Parathyroid adenoma (tissue), 2 donors: ENCODE measurements at regions not wholly inside any gene's neighbourhood (a gene's known extent, or its start where the extent isn't known, plus 50 kb on each side); places are given as distances from the start of the nearest gene placed in this dataset.

Experiments
- H2AFZ ChIP-seq: fragments of 300-600 bp; sonication (generic); one replicate; pipeline ENCODE4 v1.7.0; 2017; ENCODE audit warnings: antibody characterized with exemption, mild to moderate bottlenecking
- H3K27ac ChIP-seq: fragments of 300-600 bp; sonication (generic); one replicate; pipeline ENCODE4 v1.7.0; 2017
- H3K27me3 ChIP-seq: fragments of 300-600 bp; sonication (generic); one replicate; pipeline ENCODE4 v1.7.0; 2017; ENCODE audit warnings: low read length; ENCODE audit not compliant: control insufficient read depth, insufficient read depth
- H3K36me3 ChIP-seq: fragments of 300-600 bp; sonication (generic); one replicate; pipeline ENCODE4 v1.7.0; 2017; ENCODE audit warnings: low read length; ENCODE audit not compliant: control insufficient read depth, insufficient read depth
- H3K4me1 ChIP-seq: fragments of 300-600 bp; sonication (generic); one replicate; pipeline ENCODE4 v1.7.0; 2017; ENCODE audit warnings: control low read depth
- H3K4me2 ChIP-seq: fragments of 300-600 bp; sonication (generic); one replicate; pipeline ENCODE4 v1.7.0; 2017; ENCODE audit warnings: low read length
- H3K4me3 ChIP-seq: fragments of 300-600 bp; sonication (generic); one replicate; pipeline ENCODE4 v1.7.0; 2017; ENCODE audit warnings: low read depth, low read length
- H3K79me2 ChIP-seq: fragments of 300-600 bp; sonication (generic); one replicate; pipeline ENCODE4 v1.7.0; 2017; ENCODE audit warnings: control low read depth
- H3K9ac ChIP-seq: fragments of 300-600 bp; sonication (generic); one replicate; pipeline ENCODE4 v1.7.0; 2017; ENCODE audit warnings: mild to moderate bottlenecking
- H3K9me3 ChIP-seq: fragments of 300-600 bp; sonication (generic); one replicate; pipeline ENCODE4 v1.7.0; 2017; ENCODE audit warnings: low read length; ENCODE audit not compliant: control insufficient read depth
- TF ChIP-seq, protein P1 (sequence below): fragments of 300-600 bp; sonication (generic); IDR thresholded peaks from one replicate; pipeline ENCODE4 v1.7.0; 2017; ENCODE audit warnings: antibody characterized with exemption, mild to moderate bottlenecking
- donor health status: primary hyperparathyroidism.

GRCh38 chr5:158023266-158023665 lies 164.3 kb upstream of the CLINT1 start:
- H3K27ac ChIP-seq = no peak overlapping the region
- no peak overlapping the region for H2AFZ ChIP-seq
- no peaks in the 10 kb centered on the region for H3K4me1 ChIP-seq
- H3K36me3 ChIP-seq = no peaks in the 10 kb centered on the region
- H3K9ac ChIP-seq = no peak overlapping the region
- no peak overlapping the region for H3K4me3 ChIP-seq
- no peaks in the 10 kb centered on the region for H3K79me2 ChIP-seq
- H3K4me2 ChIP-seq = no peak overlapping the region
- no peaks in the 10 kb centered on the region for H3K9me3 ChIP-seq
- no peaks in the 10 kb centered on the region for H3K27me3 ChIP-seq
- TF ChIP-seq, protein P1, sequence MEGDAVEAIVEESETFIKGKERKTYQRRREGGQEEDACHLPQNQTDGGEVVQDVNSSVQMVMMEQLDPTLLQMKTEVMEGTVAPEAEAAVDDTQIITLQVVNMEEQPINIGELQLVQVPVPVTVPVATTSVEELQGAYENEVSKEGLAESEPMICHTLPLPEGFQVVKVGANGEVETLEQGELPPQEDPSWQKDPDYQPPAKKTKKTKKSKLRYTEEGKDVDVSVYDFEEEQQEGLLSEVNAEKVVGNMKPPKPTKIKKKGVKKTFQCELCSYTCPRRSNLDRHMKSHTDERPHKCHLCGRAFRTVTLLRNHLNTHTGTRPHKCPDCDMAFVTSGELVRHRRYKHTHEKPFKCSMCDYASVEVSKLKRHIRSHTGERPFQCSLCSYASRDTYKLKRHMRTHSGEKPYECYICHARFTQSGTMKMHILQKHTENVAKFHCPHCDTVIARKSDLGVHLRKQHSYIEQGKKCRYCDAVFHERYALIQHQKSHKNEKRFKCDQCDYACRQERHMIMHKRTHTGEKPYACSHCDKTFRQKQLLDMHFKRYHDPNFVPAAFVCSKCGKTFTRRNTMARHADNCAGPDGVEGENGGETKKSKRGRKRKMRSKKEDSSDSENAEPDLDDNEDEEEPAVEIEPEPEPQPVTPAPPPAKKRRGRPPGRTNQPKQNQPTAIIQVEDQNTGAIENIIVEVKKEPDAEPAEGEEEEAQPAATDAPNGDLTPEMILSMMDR = no peak

- no peaks in the 10 kb centered on the region for H3K27me3 ChIP-seq
- H2AFZ ChIP-seq = no peak overlapping the region
- H3K4me3 ChIP-seq = no peak overlapping the region
- no peaks in the 10 kb centered on the region for H3K79me2 ChIP-seq
- TF ChIP-seq, protein P1 = no peak
- H3K9ac ChIP-seq = no peak overlapping the region
- no peak overlapping the region for H3K4me2 ChIP-seq
- no peak overlapping the region for H3K27ac ChIP-seq
- no peaks in the 10 kb centered on the region for H3K9me3 ChIP-seq
- H3K4me1 ChIP-seq = no peaks in the 10 kb centered on the region
- H3K36me3 ChIP-seq = no peaks in the 10 kb centered on the region
These were observed 163.9 kb upstream of the CLINT1 start for GRCh38 chr5:158022837-158023236.

- Histone ChIP-seq H3K9me3 (no peaks in the 10 kb centered on the region), H3K9ac (no peak overlapping the region), H2AFZ (no peak overlapping the region), H3K27ac (no peak overlapping the region), H3K36me3 (no peaks in the 10 kb centered on the region), H3K4me3 (no peak overlapping the region), H3K27me3 (no peaks in the 10 kb centered on the region), H3K4me2 (no peak overlapping the region), H3K4me1 (no peaks in the 10 kb centered on the region), H3K79me2 (no peaks in the 10 kb centered on the region)
- TF ChIP-seq, protein P1 = no peak
These were observed 163.4 kb upstream of the CLINT1 start for GRCh38 chr5:158022393-158022792.

- no peaks in the 10 kb centered on the region for H3K9me3 ChIP-seq
- no peak overlapping the region for H3K4me2 ChIP-seq
- no peaks in the 10 kb centered on the region for H3K4me1 ChIP-seq
- no peak overlapping the region for H2AFZ ChIP-seq
- TF ChIP-seq, protein P1 = no peak
- no peak overlapping the region for H3K27ac ChIP-seq
- no peaks in the 10 kb centered on the region for H3K36me3 ChIP-seq
- H3K79me2 ChIP-seq = no peaks in the 10 kb centered on the region
- H3K4me3 ChIP-seq = no peak overlapping the region
- H3K27me3 ChIP-seq = no peaks in the 10 kb centered on the region
- H3K9ac ChIP-seq = no peak overlapping the region
These were observed 161.8 kb upstream of the CLINT1 start for GRCh38 chr5:158020555-158021418.

DNA sequence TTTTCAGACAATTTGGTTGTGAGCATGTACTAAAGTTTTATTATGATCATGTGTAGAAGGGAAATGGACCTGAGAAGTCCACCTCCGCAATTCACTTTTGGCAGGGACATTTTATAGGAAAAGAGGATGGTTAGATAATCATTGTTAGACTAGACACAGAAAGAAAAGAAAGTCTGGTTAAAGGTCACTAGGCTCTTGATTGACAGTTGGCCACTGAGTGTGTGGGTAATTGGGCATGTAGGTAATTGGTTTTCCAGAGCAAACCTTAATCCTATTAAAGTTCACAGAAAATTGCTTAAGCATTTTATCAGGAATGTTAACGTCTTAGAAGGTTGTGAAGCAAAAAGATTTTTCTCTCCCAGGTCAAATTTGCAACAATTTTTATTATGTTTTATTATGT lies 158.5 kb upstream of the CLINT1 start:
- Histone ChIP-seq H3K9ac (no peak overlapping the region), H3K4me3 (no peak overlapping the region), H3K27me3 (no peaks in the 10 kb centered on the region), H3K79me2 (no peaks in the 10 kb centered on the region), H3K4me2 (no peak overlapping the region), H3K27ac (no peak overlapping the region), H3K9me3 (no peaks in the 10 kb centered on the region), H3K4me1 (no peaks in the 10 kb centered on the region), H3K36me3 (no peaks in the 10 kb centered on the region), H2AFZ (no peak overlapping the region)
- TF ChIP-seq, protein P1 = no peak
